ENCODE measurements at regions not wholly inside any gene's neighbourhood (a gene's known extent, or its start where the extent isn't known, plus 50 kb on each side); places are given as distances from the start of the nearest gene placed in this dataset.

- Histone ChIP-seq H3K27me3 (replicated peaks; ENCODE audit: control insufficient read depth, insufficient read depth, low read length) (peaks cover 1% of the 10 kb centered on the region), H3K36me3 (ENCODE audit: control insufficient read depth, insufficient read depth, low read length) (no peaks in the 10 kb centered on the region), H3K4me3 (replicated peaks; ENCODE audit: low read depth, low read length) (no peak overlapping the region)
- no peak for DNase-seq (ENCODE audit: extremely low read depth, insufficient read length)
- TF ChIP-seq CTCF (IDR thresholded peaks at IDR 0.05; ENCODE audit: insufficient read depth, low read length, poor library complexity, severe bottlenecking) = no peak
Measured at GRCh38 chr13:24036115-24036514, 124.4 kb upstream of the SPATA13 start.

- DNase-seq (ENCODE audit: extremely low read depth, insufficient read length) = no peak
- Histone ChIP-seq H3K27me3 (replicated peaks; ENCODE audit: control insufficient read depth, insufficient read depth, low read length) (peaks cover 1% of the 10 kb centered on the region), H3K36me3 (ENCODE audit: control insufficient read depth, insufficient read depth, low read length) (no peaks in the 10 kb centered on the region), H3K4me3 (replicated peaks; ENCODE audit: low read depth, low read length) (no peak overlapping the region)
- no peak for TF ChIP-seq CTCF (IDR thresholded peaks at IDR 0.05; ENCODE audit: insufficient read depth, low read length, poor library complexity, severe bottlenecking)
Measured at GRCh38 chr13:24038405-24038804, 122.1 kb upstream of the SPATA13 start.

GRCh38 chr13:24038841-24039330, 121.6 kb upstream of the SPATA13 start:
- DNase-seq (ENCODE audit: extremely low read depth, insufficient read length) = no peak
- no peaks in the 10 kb centered on the region for H3K36me3 ChIP-seq (ENCODE audit: control insufficient read depth, insufficient read depth, low read length)
- no peak overlapping the region for H3K4me3 ChIP-seq (replicated peaks; ENCODE audit: low read depth, low read length)
- H3K27me3 ChIP-seq (replicated peaks; ENCODE audit: control insufficient read depth, insufficient read depth, low read length) = peaks cover 1% of the 10 kb centered on the region
- TF ChIP-seq CTCF (IDR thresholded peaks at IDR 0.05; ENCODE audit: insufficient read depth, low read length, poor library complexity, severe bottlenecking) = no peak

- DNase-seq (ENCODE audit: extremely low read depth, insufficient read length) = peak; percentile 24
- no peaks in the 10 kb centered on the region; the same call in 1 of the 2 replicates for H3K27me3 ChIP-seq (replicated peaks; ENCODE audit: control insufficient read depth, insufficient read depth, low read length)
Measured at GRCh38 chr13:24039621-24040475, 120.7 kb upstream of the SPATA13 start.

GRCh38 chr13:24040835-24041234, 119.7 kb upstream of the SPATA13 start:
- no peaks in the 10 kb centered on the region; the same call in 1 of the 2 replicates for H3K27me3 ChIP-seq (replicated peaks; ENCODE audit: control insufficient read depth, insufficient read depth, low read length)
- H3K36me3 ChIP-seq (ENCODE audit: control insufficient read depth, insufficient read depth, low read length) = no peaks in the 10 kb centered on the region
- H3K4me3 ChIP-seq (replicated peaks; ENCODE audit: low read depth, low read length) = no peak overlapping the region
- TF ChIP-seq CTCF (IDR thresholded peaks at IDR 0.05; ENCODE audit: insufficient read depth, low read length, poor library complexity, severe bottlenecking) = no peak
- DNase-seq (ENCODE audit: extremely low read depth, insufficient read length) = no peak

More at GRCh38 chr13:24039621-24040475, 120.7 kb upstream of the SPATA13 start:
- H3K36me3 ChIP-seq (ENCODE audit: control insufficient read depth, insufficient read depth, low read length) = no peaks in the 10 kb centered on the region
- TF ChIP-seq CTCF (IDR thresholded peaks at IDR 0.05; ENCODE audit: insufficient read depth, low read length, poor library complexity, severe bottlenecking) = no peak
- no peak overlapping the region for H3K4me3 ChIP-seq (replicated peaks; ENCODE audit: low read depth, low read length)
